HPDE6-E6E7 (cell line): ENCODE measurements at regions not wholly inside any gene's neighbourhood (a gene's known extent, or its start where the extent isn't known, plus 50 kb on each side); places are given as distances from the start of the nearest gene placed in this dataset.

ENCODE experiments used
- DNase-seq: peaks from one replicate; pipeline ENCODE4 v3.0.0; 2011; ENCODE audit warnings: missing footprints; ENCODE audit errors: extremely low spot score

- no peak for DNase-seq
Observed at GRCh38 chr17:73815474-73815873, 171.2 kb upstream of the SDK2 start.

GRCh38 chr17:73819440-73820395, 175.5 kb upstream of the SDK2 start:
- no peak for DNase-seq

- no peak for DNase-seq
Observed at GRCh38 chr17:73820686-73821448, 176.6 kb upstream of the SDK2 start.

- no peak for DNase-seq
Observed at GRCh38 chr17:73821665-73822064, 177.4 kb upstream of the SDK2 start.

GRCh38 chr17:73822371-73822770, 178.1 kb upstream of the SDK2 start:
- DNase-seq: no peak

DNA sequence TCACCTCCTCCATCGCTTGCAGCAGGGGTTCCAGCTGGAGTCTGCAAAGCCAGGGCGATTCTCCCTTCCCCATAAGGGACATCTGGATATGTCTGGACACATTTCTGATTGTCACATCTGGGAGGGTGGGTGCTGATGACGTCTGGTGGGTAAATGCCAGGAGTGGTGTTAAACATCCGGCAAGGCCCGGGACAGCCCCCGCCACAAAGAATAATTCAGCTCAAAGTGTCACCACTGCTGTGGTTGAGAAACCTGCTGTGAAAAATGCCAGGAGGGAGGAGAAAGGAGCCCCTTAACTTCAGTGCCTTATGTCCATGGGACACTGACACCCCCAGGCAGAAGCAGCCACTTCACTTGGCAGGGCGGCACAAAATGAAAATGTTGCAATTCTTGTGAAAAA, 179.4 kb upstream of the SDK2 start:
- no peak for DNase-seq

DNA sequence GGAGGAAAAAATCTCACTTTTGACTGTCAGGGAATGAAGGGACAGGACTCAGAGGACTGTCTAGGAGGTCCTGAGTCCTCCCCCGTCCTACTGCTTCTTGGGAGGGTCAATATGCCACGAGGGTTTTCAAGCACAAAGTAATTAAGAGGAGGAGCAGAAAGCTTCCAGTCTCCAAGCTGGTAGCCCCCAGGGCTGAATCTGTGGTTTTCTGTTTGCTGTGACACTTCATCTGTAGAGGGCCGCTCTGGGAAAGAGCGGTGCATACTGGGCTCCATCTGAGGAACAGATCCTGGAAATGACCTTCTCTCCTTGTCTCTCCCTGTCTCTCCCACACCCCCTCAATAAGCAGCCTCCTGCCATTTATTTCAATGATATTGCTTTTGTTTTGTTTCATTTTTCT, 180.1 kb upstream of the SDK2 start:
- no peak for DNase-seq

DNA sequence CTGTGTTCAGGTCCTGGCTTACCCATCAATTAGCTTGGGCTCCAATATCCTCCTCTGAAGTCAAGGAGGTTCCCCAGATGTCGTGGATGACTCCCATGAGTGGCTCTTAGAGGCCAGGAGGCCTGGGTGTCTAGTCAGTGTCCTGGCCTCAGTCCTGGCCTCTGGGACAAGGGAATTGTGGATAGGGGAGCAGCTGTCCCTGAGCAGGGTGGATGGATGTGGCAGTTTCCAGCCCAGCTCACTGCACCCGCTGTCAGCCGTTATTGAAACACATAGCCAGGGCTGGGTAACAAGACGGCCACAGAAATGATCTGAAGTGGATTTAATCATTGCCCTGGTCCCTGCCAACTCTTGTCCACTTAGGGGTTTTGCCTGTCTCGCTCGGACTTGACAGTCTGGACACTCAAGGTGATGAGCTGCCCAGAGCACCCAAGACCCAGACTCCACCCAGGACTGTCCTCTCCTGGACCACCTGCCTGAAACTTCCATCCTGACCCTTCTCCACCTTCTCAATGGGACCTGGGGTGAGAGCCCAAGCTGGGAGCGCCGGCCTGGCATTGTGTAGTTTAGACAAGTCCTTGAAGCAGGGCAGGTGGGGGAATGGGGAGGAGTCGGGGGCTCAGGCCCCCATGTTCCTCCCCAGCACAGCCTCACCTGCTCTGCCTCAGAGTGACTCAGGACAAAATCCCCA, 182.1 kb upstream of the SDK2 start:
- DNase-seq: no peak

- no peak for DNase-seq
Observed at GRCh38 chr17:73826872-73827228, 182.6 kb upstream of the SDK2 start.

DNA sequence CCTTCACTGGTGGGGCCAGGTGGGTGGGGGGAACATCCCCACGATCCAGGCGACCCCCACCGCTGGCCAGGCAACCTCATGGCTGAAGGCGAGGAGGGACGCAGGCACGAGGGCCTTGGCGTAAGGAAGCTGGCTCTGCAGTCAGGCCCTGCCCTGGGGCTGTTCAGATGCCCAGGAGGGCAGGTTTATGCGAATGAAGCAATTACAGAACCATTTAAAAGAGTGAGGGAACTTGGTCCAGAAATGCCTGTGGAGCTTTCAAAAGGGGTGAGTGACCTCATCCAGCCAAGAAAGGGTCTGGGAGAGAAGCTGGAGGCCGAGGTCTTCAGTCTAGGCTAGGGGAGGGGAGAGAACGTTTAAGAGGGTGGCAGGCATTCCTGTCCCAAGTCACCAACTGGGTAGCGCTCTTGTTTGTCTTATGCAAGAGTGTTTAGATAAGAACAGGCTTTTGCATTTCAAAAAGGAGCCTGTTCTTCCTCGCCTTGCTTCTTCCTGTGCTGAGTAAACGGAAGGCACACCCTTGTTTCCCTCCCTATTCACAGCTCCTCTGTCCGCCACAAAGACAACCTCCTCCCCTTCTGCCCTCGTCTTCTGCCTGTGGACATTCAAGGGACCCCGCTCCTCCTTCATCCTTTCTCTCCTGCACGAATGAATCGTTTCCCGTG, 183.5 kb upstream of the SDK2 start:
- no peak for DNase-seq

- no peak for DNase-seq
Observed at GRCh38 chr17:73829676-73830280, 185.5 kb upstream of the SDK2 start.

DNA sequence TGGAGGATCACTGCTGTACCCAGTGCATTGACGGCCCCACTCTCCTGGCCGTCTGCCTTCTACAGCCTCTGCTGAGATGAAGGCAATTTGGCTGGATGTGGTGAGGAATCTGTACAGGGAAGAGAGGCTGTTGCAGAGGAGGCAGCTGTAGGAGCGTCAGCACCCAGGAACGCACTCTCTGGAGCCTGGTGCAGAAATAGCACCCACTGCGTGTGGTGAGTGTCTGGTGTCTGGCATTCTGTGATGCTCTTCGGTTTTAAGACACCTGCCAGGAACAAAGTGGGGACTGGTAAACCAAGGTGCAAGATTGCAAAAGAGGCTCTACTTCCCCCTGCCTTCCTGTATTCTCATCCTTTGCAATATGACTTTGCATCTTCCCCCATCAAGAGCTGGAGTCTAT, 187.5 kb upstream of the SDK2 start:
- DNase-seq: no peak

GRCh38 chr17:73833775-73834488, 189.7 kb upstream of the SDK2 start:
- DNase-seq: no peak

GRCh38 chr17:73834684-73835343, 190.6 kb upstream of the SDK2 start:
- DNase-seq: no peak

- no peak for DNase-seq
Observed at GRCh38 chr17:73835605-73836004, 191.4 kb upstream of the SDK2 start.

DNA sequence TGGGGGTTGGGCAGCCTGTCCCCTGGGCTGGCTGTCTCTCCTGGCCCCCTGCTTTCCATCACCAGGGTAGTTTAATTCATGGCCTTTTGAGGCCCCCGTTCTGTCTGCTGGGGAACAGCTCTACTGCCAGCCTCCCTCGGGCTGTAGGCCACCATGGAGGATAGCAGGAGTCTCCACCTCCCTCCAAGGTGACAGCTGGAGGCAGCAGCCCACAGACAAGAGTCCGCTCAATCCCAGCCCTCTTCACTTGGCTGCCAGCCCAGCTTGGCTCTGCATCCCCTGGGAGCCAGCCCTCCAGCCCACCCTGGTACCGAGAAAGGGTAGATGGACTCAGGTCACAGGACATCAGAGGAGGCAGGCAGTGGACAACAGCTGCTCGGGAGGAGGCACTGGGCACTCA, 194.6 kb upstream of the SDK2 start:
- DNase-seq: no peak

- no peak for DNase-seq
Observed at GRCh38 chr17:73840829-73841228, 196.6 kb upstream of the SDK2 start.

DNA sequence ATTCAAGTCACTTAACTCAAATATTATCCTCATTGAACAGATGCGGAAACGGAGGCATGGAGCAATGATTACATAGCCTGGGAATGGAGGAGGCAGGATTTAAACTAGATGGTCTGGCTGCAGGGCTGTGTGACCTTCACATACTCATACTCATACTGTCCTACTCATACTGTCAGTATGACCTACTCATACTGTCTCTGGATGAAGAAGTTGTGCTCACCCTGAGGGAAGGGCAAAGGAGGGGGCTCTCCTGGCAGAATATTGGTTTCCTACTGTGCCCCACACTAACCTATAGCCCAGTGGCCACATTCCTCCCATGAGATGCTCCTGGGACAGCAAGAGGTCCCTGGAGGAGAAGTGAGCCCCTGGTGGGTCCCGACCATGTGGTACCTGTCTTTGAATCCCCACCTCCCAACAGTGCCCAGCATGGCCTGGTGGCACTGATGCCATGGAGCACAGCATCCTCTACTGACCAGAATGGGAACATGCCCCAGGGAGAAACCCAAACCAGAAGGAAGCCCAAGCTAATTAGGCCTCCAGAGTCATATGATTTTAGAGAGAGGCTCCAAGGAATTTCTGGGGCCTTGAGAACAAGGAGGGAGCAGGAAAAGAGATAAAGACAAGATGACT, 197.3 kb upstream of the SDK2 start:
- no peak for DNase-seq

DNA sequence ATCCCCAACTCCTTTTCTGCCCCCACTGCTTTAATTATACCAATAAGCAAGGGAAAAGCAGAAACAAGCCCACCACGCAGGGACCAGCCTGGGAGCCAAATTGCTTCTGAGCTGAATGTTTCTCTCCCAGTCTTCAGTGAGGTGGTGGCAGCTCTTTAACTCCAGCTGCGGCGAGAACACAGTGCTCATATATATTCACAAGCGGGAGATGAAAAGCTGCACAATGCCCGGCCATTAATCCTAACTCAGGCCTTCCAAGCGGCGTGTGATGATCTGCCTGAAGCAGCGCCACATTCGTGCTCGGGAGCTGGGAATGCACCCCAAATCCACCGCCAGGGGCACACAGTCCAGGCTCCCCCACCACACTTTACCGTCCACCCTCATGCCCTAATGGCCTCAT, 203.7 kb upstream of the SDK2 start:
- no peak for DNase-seq

DNA sequence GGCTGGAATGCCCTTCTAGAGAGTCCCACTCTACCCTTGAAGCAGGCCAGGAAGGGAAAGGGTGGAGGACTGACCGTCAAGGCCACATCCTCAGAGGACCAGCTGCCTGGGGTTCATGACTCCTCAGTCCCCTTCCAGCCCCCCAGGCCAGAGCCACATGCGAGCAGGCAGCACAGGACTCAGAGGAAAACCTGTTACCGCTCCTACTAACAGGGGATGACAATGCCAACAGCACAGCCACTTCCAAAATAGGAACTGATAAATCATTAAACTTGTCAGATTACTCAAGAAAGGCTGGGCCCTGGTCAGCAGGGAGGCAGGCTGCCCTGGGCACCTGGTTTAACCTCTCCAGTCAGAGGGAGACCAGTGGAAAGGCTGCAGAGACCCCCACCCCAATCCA, 206.2 kb upstream of the SDK2 start:
- no peak for DNase-seq
